Effector memory CD8-positive, alpha-beta T cell (primary cell): ENCODE measurements at regions not wholly inside any gene's neighbourhood (a gene's known extent, or its start where the extent isn't known, plus 50 kb on each side); places are given as distances from the start of the nearest gene placed in this dataset.
"Not testable (repeated sequence)": the region's sequence is repeated elsewhere in the genome, so short reads cannot be mapped to it uniquely, and the experiment has no call there.

Experiments used
- ATAC-seq: fragments of 150-1000 bp; cut with Tn5 transposase; replicated peaks from 2 replicates; pipeline ENCODE4 v1.10.0; 2021; ENCODE audit warnings: mild to moderate bottlenecking, moderate library complexity
- DNase-seq, 3 experiments: peaks; one replicate each; pipeline ENCODE4 v3.0.0; 2021
- H3K27ac Mint-ChIP-seq, 2 donors: one replicate each; pipeline ENCODE4 v1.8.0; 2022; ENCODE audit warnings: mild to moderate bottlenecking in 2 of 2, mixed read lengths in 2 of 2, moderate library complexity in 2 of 2
- H3K27me3 Mint-ChIP-seq, 2 donors: one replicate each; pipeline ENCODE4 v1.8.0; 2022; ENCODE audit warnings: mixed read lengths in 2 of 2
- H3K36me3 Mint-ChIP-seq: one replicate; pipeline ENCODE4 v1.8.0; 2022; ENCODE audit warnings: mild to moderate bottlenecking, moderate library complexity, mixed read lengths; ENCODE audit not compliant: insufficient read depth
- H3K4me1 Mint-ChIP-seq, 2 donors: one replicate each; pipeline ENCODE4 v1.8.0; 2022; ENCODE audit warnings: low read depth in 2 of 2, mixed read lengths in 2 of 2
- H3K4me3 Mint-ChIP-seq, 2 donors: one replicate each; pipeline ENCODE4 v1.8.0; 2022; ENCODE audit warnings: mild to moderate bottlenecking in 2 of 2, mixed read lengths in 2 of 2, moderate library complexity in 2 of 2
- H3K9me3 Mint-ChIP-seq, 2 donors: one replicate each; pipeline ENCODE4 v1.8.0; 2022; ENCODE audit warnings: mixed read lengths in 2 of 2

GRCh38 chr4:75146223-75146622 is 213.3 kb downstream of the PARM1 start:
- no peaks in the 10 kb centered on the region for H3K4me1 Mint-ChIP-seq
- no peak for ATAC-seq

GRCh38 chr4:75144475-75144874 is 211.6 kb downstream of the PARM1 start:
- DNase-seq (no peak), ATAC-seq (no peak)
- no peaks in the 10 kb centered on the region for H3K36me3 Mint-ChIP-seq
- peaks cover 1 to 25% of the 10 kb centered on the region in 2 donors for H3K9me3 Mint-ChIP-seq
- H3K4me3 Mint-ChIP-seq = no peak overlapping the region
- H3K27me3 Mint-ChIP-seq = no peaks in the 10 kb centered on the region
- H3K27ac Mint-ChIP-seq = no peak overlapping the region
- no peaks in the 10 kb centered on the region for H3K4me1 Mint-ChIP-seq

More at GRCh38 chr4:75146223-75146622, 213.3 kb downstream of the PARM1 start:
- Mint-ChIP-seq H3K27ac (no peak overlapping the region), H3K27me3 (no peaks in the 10 kb centered on the region), H3K4me3 (no peak overlapping the region), H3K36me3 (no peaks in the 10 kb centered on the region), H3K9me3 (peaks cover 2 to 26% of the 10 kb centered on the region in 2 donors)
- DNase-seq = no peak

GRCh38 chr4:75142850-75143249 is 209.9 kb downstream of the PARM1 start:
- ATAC-seq (no peak), DNase-seq (no peak)
- H3K27me3 Mint-ChIP-seq = no peaks in the 10 kb centered on the region
- no peaks in the 10 kb centered on the region for H3K36me3 Mint-ChIP-seq
- no peaks in the 10 kb centered on the region for H3K4me1 Mint-ChIP-seq
- no peak overlapping the region for H3K4me3 Mint-ChIP-seq
- H3K27ac Mint-ChIP-seq = no peak overlapping the region
- H3K9me3 Mint-ChIP-seq = peaks cover 0 to 18% of the 10 kb centered on the region in 2 donors

- peaks cover 0 to 18% of the 10 kb centered on the region in 2 donors for H3K9me3 Mint-ChIP-seq
- no peaks in the 10 kb centered on the region for H3K4me1 Mint-ChIP-seq
- H3K27ac Mint-ChIP-seq = no peak overlapping the region
- ATAC-seq (no peak), DNase-seq (no peak)
- H3K36me3 Mint-ChIP-seq = no peaks in the 10 kb centered on the region
- H3K27me3 Mint-ChIP-seq = no peaks in the 10 kb centered on the region
- no peak overlapping the region for H3K4me3 Mint-ChIP-seq
These were observed 209.5 kb downstream of the PARM1 start for GRCh38 chr4:75142382-75142781.

GRCh38 chr4:75141162-75141561 is 208.2 kb downstream of the PARM1 start:
- Mint-ChIP-seq H3K27me3 (no peaks in the 10 kb centered on the region), H3K9me3 (peaks cover 0 to 17% of the 10 kb centered on the region in 2 donors), H3K27ac (no peak overlapping the region), H3K4me1 (no peaks in the 10 kb centered on the region), H3K36me3 (no peaks in the 10 kb centered on the region), H3K4me3 (no peak overlapping the region)
- DNase-seq = no peak
- ATAC-seq = no peak

- Mint-ChIP-seq H3K4me3 (no peak overlapping the region), H3K36me3 (no peaks in the 10 kb centered on the region), H3K27me3 (no peaks in the 10 kb centered on the region), H3K4me1 (no peaks in the 10 kb centered on the region), H3K9me3 (peaks cover 0 to 1% of the 10 kb centered on the region in 2 donors), H3K27ac (no peak overlapping the region)
- DNase-seq (no peak), ATAC-seq (no peak)
These were observed 204.4 kb downstream of the PARM1 start for GRCh38 chr4:75137302-75137701.

- DNase-seq (no peak), ATAC-seq (no peak)
- Mint-ChIP-seq H3K36me3 (no peaks in the 10 kb centered on the region), H3K4me3 (no peak overlapping the region), H3K9me3 (peaks cover 0 to 1% of the 10 kb centered on the region in 2 donors), H3K27ac (no peak overlapping the region), H3K27me3 (no peaks in the 10 kb centered on the region), H3K4me1 (no peaks in the 10 kb centered on the region)
These were observed 202.3 kb downstream of the PARM1 start for GRCh38 chr4:75135068-75135825.

GRCh38 chr4:75126870-75127269 is 194.0 kb downstream of the PARM1 start:
- H3K4me1 Mint-ChIP-seq, H3K36me3 Mint-ChIP-seq, H3K9me3 Mint-ChIP-seq, H3K27ac Mint-ChIP-seq, H3K27me3 Mint-ChIP-seq, ATAC-seq, DNase-seq, H3K4me3 Mint-ChIP-seq: not testable (repeated sequence)

- DNase-seq (no peak), ATAC-seq (no peak)
- no peaks in the 10 kb centered on the region for H3K27me3 Mint-ChIP-seq
- no peaks in the 10 kb centered on the region for H3K36me3 Mint-ChIP-seq
- H3K9me3 Mint-ChIP-seq = peaks cover 7 to 12% of the 10 kb centered on the region in 2 donors
- no peak overlapping the region for H3K4me3 Mint-ChIP-seq
- no peaks in the 10 kb centered on the region for H3K4me1 Mint-ChIP-seq
- H3K27ac Mint-ChIP-seq = no peak overlapping the region
These were observed 193.1 kb downstream of the PARM1 start for GRCh38 chr4:75126058-75126457.

GRCh38 chr4:75122424-75123014 is 189.6 kb downstream of the PARM1 start:
- peaks cover 2% of the 10 kb centered on the region for H3K36me3 Mint-ChIP-seq
- H3K27ac Mint-ChIP-seq = no peak overlapping the region

GRCh38 chr4:75118739-75119138 is 185.8 kb downstream of the PARM1 start:
- Mint-ChIP-seq H3K9me3 (peaks cover 5 to 12% of the 10 kb centered on the region in 2 donors), H3K27me3 (no peaks in the 10 kb centered on the region), H3K27ac (no peak overlapping the region), H3K4me1 (no peaks in the 10 kb centered on the region), H3K4me3 (no peak overlapping the region), H3K36me3 (peaks cover 2% of the 10 kb centered on the region)
- DNase-seq (no peak), ATAC-seq (no peak)

More at GRCh38 chr4:75122424-75123014, 189.6 kb downstream of the PARM1 start:
- H3K4me3 Mint-ChIP-seq = no peak overlapping the region
- peaks cover 7 to 13% of the 10 kb centered on the region in 2 donors for H3K9me3 Mint-ChIP-seq
- no peaks in the 10 kb centered on the region for H3K27me3 Mint-ChIP-seq
- H3K4me1 Mint-ChIP-seq = no peaks in the 10 kb centered on the region
- DNase-seq = no peak
- no peak for ATAC-seq

GRCh38 chr4:75110061-75110460 is 177.1 kb downstream of the PARM1 start:
- H3K27ac Mint-ChIP-seq = no peak overlapping the region
- DNase-seq (no peak), ATAC-seq (no peak)
- no peaks in the 10 kb centered on the region for H3K4me1 Mint-ChIP-seq
- peaks cover 4 to 8% of the 10 kb centered on the region in 2 donors for H3K9me3 Mint-ChIP-seq
- no peaks in the 10 kb centered on the region for H3K36me3 Mint-ChIP-seq
- H3K4me3 Mint-ChIP-seq = no peak overlapping the region
- no peaks in the 10 kb centered on the region for H3K27me3 Mint-ChIP-seq

GRCh38 chr4:75107755-75108612 is 175.1 kb downstream of the PARM1 start:
- H3K4me3 Mint-ChIP-seq = no peak overlapping the region
- DNase-seq (no peak), ATAC-seq (no peak)
- no peak overlapping the region for H3K27ac Mint-ChIP-seq
- no peaks in the 10 kb centered on the region for H3K27me3 Mint-ChIP-seq
- H3K9me3 Mint-ChIP-seq = peaks cover 4 to 6% of the 10 kb centered on the region in 2 donors
- H3K36me3 Mint-ChIP-seq = no peaks in the 10 kb centered on the region
- H3K4me1 Mint-ChIP-seq = no peaks in the 10 kb centered on the region
